ENCODE measurements at regions not wholly inside any gene's neighbourhood (a gene's known extent, or its start where the extent isn't known, plus 50 kb on each side); places are given as distances from the start of the nearest gene placed in this dataset.

- H3K36me3 ChIP-seq: no peaks in the 10 kb centered on the region
- no peaks in the 10 kb centered on the region for H3K27me3 ChIP-seq
- no peak overlapping the region for H3K4me3 ChIP-seq
- Mint-ChIP-seq H3K4me3 (no peak overlapping the region), H3K27me3 (ENCODE audit: insufficient read depth, low read depth) (peaks cover 3% of the 10 kb centered on the region), H3K9me3 (no peaks in the 10 kb centered on the region), H3K4me1 (peaks cover 2% of the 10 kb centered on the region), H3K27ac (no peak overlapping the region), H3K36me3 (no peaks in the 10 kb centered on the region)
- TF ChIP-seq CTCF (IDR thresholded peaks at IDR 0.05) (no peak), EZH2 (IDR thresholded peaks at IDR 0.05) (no peak), EZH2phosphoT487 (IDR thresholded peaks at IDR 0.05) (no peak)
- H3K9me3 ChIP-seq (ENCODE audit: low read depth): no peaks in the 10 kb centered on the region
- H3K4me1 ChIP-seq: no peaks in the 10 kb centered on the region
- H3K4me2 ChIP-seq: no peak overlapping the region
- no peaks in the 10 kb centered on the region for H4K20me1 ChIP-seq (ENCODE audit: low read depth)
- no peak overlapping the region for H3K9ac ChIP-seq
- H2AFZ ChIP-seq (replicated peaks): no peak overlapping the region
- DNase-seq (ENCODE audit: low spot score): no peak
- H3K27ac ChIP-seq: no peak overlapping the region
- no peaks in the 10 kb centered on the region for H3F3A ChIP-seq (ENCODE audit: low read depth)
- no peaks in the 10 kb centered on the region for H3K79me2 ChIP-seq (ENCODE audit: low read depth)
Measured at GRCh38 chr10:91350651-91351081, 59.5 kb upstream of the HECTD2 start.

- H3K79me2 ChIP-seq (ENCODE audit: low read depth): no peaks in the 10 kb centered on the region
- no peaks in the 10 kb centered on the region for H3K36me3 ChIP-seq
- H3K27ac ChIP-seq: no peak overlapping the region
- H3K9ac ChIP-seq: no peak overlapping the region
- H3K4me2 ChIP-seq: no peak overlapping the region
- Mint-ChIP-seq H3K4me1 (peaks cover 2% of the 10 kb centered on the region), H3K4me3 (no peak overlapping the region), H3K9me3 (no peaks in the 10 kb centered on the region), H3K36me3 (no peaks in the 10 kb centered on the region), H3K27ac (no peak overlapping the region), H3K27me3 (ENCODE audit: insufficient read depth, low read depth) (peaks cover 3% of the 10 kb centered on the region)
- H3K4me1 ChIP-seq: no peaks in the 10 kb centered on the region
- DNase-seq (ENCODE audit: low spot score): no peak
- H3K27me3 ChIP-seq: no peaks in the 10 kb centered on the region
- no peak overlapping the region for H2AFZ ChIP-seq (replicated peaks)
- H3K4me3 ChIP-seq: no peak overlapping the region
- no peaks in the 10 kb centered on the region for H3K9me3 ChIP-seq (ENCODE audit: low read depth)
- H3F3A ChIP-seq (ENCODE audit: low read depth): no peaks in the 10 kb centered on the region
- no peaks in the 10 kb centered on the region for H4K20me1 ChIP-seq (ENCODE audit: low read depth)
- TF ChIP-seq CTCF (IDR thresholded peaks at IDR 0.05) (no peak), EZH2phosphoT487 (IDR thresholded peaks at IDR 0.05) (no peak), EZH2 (IDR thresholded peaks at IDR 0.05) (no peak)
Measured at GRCh38 chr10:91352760-91353159, 57.4 kb upstream of the HECTD2 start.

GRCh38 chr10:91354166-91355075 is 55.7 kb upstream of the HECTD2 start:
- Histone ChIP-seq H3K4me2 (no peak overlapping the region), H3K79me2 (ENCODE audit: low read depth) (no peaks in the 10 kb centered on the region), H3F3A (ENCODE audit: low read depth) (no peaks in the 10 kb centered on the region), H3K9me3 (ENCODE audit: low read depth) (no peaks in the 10 kb centered on the region), H4K20me1 (ENCODE audit: low read depth) (no peaks in the 10 kb centered on the region), H2AFZ (replicated peaks) (no peak overlapping the region), H3K27me3 (no peaks in the 10 kb centered on the region), H3K4me3 (no peak overlapping the region), H3K4me1 (peaks cover 6% of the 10 kb centered on the region), H3K9ac (no peak overlapping the region), H3K36me3 (no peaks in the 10 kb centered on the region), H3K27ac (no peak overlapping the region)
- no peak for DNase-seq (ENCODE audit: low spot score)
- no peak overlapping the region for H3K4me3 Mint-ChIP-seq
- TF ChIP-seq EZH2 (IDR thresholded peaks at IDR 0.05) (no peak), CTCF (IDR thresholded peaks at IDR 0.05) (no peak), EZH2phosphoT487 (IDR thresholded peaks at IDR 0.05) (no peak)
- peaks cover 3% of the 10 kb centered on the region for H3K27me3 Mint-ChIP-seq (ENCODE audit: insufficient read depth, low read depth)
- no peak overlapping the region for H3K27ac Mint-ChIP-seq
- no peaks in the 10 kb centered on the region for H3K9me3 Mint-ChIP-seq
- peaks cover 9% of the 10 kb centered on the region for H3K4me1 Mint-ChIP-seq
- no peaks in the 10 kb centered on the region for H3K36me3 Mint-ChIP-seq
